GM18868 (cell line): ENCODE measurements at regions not wholly inside any gene's neighbourhood (a gene's known extent, or its start where the extent isn't known, plus 50 kb on each side); places are given as distances from the start of the nearest gene placed in this dataset.

Source experiments
- ATAC-seq: cut with Tn5 transposase; IDR thresholded peaks from one replicate; pipeline ENCODE4 v1.9.1; 2021; ENCODE audit warnings: mild to moderate bottlenecking, moderate library complexity; ENCODE audit not compliant: unreplicated experiment

DNA sequence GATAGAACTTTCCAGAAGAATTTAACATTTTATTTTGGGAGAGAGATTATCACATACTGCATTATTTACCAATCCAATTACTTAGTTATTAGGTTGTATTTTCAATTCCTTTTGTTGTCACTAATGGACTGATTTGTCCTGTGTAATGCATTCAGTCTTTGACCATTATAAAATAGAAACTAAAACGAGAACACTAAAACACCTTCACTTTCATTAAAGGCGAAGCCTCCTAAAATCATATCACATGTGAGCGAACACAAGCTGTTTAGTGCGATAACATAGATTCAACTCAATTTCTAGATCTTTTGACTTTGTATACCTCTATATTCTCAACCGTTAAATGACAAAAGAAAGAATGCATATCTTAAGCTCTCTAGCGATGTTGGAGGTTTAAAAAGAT lies 253.4 kb downstream of the VGLL3 start:
- ATAC-seq, result no peak

- ATAC-seq, result no peak
These were observed 257.7 kb downstream of the VGLL3 start for GRCh38 chr3:86733257-86733656.

DNA sequence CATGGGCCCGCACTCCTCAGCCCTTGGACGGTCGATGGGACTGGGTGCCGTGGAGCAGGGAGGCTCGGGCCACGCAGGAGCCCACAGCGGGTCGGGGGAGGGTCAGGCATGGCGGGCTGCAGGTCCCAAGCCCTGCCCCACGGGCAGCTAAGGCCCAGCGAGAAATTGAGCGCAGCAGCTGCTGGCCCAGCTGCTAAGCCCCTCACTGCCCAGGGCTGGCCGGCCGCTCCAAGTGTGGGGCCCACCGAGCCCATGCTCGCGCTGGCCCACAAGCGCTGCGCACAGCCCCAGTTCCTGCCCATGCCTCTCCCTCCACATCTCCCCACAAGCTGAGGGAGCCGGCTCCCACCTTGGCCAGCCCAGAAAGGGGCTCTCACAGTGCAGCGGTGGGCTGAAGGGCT lies 259.4 kb downstream of the VGLL3 start:
- ATAC-seq, result no peak

- no peak for ATAC-seq
These were observed 267.5 kb downstream of the VGLL3 start for GRCh38 chr3:86723433-86723832.

DNA sequence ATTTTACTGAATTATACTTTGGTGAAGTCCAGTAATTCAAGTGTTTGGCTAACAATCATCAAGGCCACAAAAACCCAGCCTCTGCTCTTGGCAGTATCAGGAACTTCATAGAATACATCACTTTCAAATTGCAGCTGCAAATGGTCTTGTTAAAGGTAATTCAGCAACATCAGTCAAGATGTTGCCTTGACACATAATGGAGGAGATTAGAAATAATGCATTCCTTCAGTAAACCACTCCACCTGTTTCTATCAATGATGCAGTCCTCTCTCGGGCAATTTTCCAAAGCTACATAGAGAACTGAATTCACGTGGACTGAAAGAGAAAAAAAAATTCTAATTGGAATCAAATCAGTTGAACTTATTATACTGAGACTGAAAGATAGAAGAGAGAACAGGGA lies 279.3 kb downstream of the VGLL3 start:
- ATAC-seq, result no peak

- no peak for ATAC-seq
These were observed 282.1 kb downstream of the VGLL3 start for GRCh38 chr3:86708893-86709292.

GRCh38 chr3:86702381-86702958 lies 288.5 kb downstream of the VGLL3 start:
- ATAC-seq, result no peak

DNA sequence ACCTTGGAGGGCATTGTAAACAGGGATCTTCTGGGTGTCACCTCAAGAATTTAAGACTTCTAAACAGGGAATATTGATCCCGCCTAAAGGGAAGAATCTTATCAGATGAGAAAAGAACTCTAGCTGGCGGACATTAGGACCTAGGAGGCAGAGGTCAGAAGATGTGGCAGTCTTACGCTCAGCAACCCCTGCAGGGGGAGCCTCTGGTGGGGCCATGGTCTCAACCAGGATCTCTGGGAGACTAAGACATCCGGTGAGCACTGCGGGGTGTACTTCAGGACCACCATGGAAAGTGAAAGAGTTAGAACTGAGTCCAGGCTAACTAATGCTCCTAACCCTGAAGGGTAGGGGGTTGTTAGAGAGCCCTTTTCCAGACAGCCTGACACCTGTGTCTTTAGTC lies 295.2 kb downstream of the VGLL3 start:
- no peak for ATAC-seq

GRCh38 chr3:86673991-86674390 lies 317.0 kb downstream of the VGLL3 start:
- no peak for ATAC-seq

DNA sequence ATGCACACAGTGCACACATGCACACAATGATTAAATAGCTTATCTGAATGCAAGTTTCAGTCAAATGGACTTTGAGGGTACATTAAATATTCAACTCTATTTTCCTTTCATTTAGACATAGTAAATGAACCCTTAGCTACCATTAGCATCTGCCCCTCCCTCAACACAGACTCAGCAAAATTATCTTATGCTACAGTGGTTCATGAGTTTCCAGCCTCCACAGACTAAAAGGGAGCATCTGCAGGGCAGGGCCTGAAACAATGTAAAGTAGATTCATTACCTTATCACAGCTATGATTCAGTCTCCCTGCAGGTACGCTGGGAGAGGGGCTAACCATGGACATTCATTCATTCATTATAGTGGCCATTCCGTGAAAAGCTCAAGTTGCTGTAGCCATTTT lies 329.1 kb downstream of the VGLL3 start:
- ATAC-seq, result no peak

DNA sequence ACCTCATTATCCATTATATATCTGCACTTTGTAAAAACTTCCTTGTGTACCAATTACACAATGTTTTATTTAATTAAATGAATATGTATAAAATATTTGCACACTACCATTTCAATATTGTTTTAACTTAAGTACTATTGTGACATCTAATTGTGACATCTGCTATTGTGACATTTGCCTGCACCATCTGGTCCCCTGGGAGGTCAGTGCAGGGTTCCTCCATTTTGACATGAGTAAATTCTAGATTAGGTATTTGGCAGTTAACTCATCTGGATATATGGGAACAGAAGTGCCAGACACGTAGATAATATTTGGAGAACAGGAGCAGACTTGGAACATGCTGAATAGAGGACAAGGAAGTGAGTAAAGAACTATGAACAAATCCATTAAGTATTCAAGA lies 332.1 kb downstream of the VGLL3 start:
- ATAC-seq, result no peak

DNA sequence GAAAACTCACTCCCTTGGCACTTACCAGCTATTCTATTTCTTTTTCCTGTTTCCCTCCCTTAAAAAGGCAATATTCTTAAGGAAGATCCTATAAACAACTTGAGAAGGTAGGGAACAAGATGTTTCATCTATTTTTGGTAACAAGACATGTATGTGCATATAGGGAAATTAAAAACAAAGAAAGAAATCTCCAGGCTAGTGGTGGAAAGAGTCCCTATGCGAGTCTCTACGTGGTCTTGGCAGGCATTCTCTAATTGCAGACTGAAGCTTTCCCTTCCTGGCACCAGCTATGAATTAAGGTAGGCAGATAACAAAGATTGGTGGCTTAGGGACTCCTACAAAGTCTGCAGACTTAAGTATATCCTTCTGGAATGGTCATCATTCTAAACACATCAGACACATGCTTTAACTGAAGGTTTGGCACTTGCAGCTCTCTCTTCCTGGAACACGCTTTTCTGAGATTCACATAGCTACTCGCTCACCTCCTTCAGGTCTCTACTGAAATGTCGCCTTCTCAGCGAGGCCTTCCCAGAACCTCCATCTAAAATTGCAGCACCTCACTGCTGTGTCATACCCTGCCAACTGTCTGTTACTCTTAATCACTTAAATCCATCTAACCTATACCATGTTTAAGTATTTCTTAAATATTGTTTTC lies 336.0 kb downstream of the VGLL3 start:
- no peak for ATAC-seq

GRCh38 chr3:86653661-86654205 lies 337.2 kb downstream of the VGLL3 start:
- no peak for ATAC-seq

DNA sequence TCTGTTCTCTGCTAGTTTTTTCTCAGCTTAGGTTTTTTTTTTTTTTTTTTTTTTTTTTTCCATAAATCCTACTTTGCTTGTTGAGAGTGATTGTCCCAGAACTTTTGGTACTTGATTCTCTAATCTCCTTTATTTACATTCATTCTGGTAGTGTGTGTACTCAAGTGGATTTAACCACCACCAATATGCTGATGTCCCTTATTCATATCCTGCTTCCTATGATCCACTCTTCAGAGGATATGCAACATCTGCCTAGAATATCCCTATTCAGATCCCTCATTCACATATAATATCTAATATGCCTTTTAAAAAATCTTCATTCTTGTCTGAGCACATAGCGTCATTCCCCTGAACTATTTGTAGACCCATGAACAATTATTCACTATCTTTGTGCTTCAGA lies 342.9 kb downstream of the VGLL3 start:
- ATAC-seq, result no peak

- ATAC-seq, result no peak
These were observed 345.2 kb downstream of the VGLL3 start for GRCh38 chr3:86645756-86646155.

GRCh38 chr3:86634361-86634760 lies 356.6 kb downstream of the VGLL3 start:
- no peak for ATAC-seq

- ATAC-seq, result no peak
These were observed 361.4 kb downstream of the VGLL3 start for GRCh38 chr3:86629511-86629910.

DNA sequence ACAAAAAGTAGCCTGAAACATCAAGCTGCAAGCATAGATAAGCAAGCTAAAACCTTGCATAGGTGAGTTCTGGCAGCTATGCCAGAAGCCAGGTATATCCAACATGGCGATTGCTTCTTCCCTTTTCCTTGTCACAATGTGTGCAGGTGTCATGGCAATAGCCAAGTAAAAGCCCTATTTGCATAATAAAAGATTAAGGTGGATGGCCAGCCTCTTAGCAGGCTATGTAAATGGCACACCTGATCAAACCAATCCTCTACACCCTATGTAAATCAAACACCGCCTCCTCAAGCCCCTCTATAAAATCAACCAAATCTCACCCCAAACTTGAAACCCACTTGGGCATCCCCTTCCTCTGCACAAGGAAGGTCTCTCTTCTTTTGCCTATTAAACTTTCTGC lies 366.8 kb downstream of the VGLL3 start:
- ATAC-seq, result no peak

- ATAC-seq, result no peak
These were observed 372.2 kb downstream of the VGLL3 start for GRCh38 chr3:86618706-86619105.

GRCh38 chr3:86605166-86605565 lies 385.8 kb downstream of the VGLL3 start:
- ATAC-seq, result no peak

- ATAC-seq, result no peak
These were observed 395.3 kb downstream of the VGLL3 start for GRCh38 chr3:86595696-86596095.

DNA sequence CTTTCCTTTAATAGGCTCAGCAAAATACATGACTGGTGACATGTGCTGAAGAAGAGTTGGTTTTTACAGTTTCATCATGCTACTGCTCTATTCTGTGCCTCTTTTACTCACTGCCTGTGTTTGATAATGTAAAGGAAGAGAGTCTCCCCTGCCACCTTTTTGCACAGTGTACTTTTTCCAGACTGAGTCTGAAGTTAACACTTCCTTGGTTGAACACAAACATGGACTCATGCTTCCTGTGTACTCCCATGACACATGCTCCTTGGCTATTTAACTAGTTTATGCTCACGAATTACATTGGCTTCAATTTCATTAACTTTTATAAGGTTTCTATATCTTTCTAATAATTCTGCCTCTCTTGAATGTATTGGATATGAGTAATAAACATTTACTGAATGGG lies 396.1 kb downstream of the VGLL3 start:
- ATAC-seq, result no peak

- ATAC-seq, result no peak
These were observed 412.9 kb downstream of the VGLL3 start for GRCh38 chr3:86578071-86578470.
